CD4-positive, alpha-beta T cell (primary cell): ENCODE measurements at regions not wholly inside any gene's neighbourhood (a gene's known extent, or its start where the extent isn't known, plus 50 kb on each side); places are given as distances from the start of the nearest gene placed in this dataset.

Experiments used
- ATAC-seq: fragments of 200-7000 bp; cut with Tn5 transposase; one replicate; pipeline ENCODE4 v1.10.0; 2022; ENCODE audit warnings: mild to moderate bottlenecking; ENCODE audit not compliant: poor library complexity
- CTCF ChIA-PET: fragments of 350-600 bp; sonication (Branson Sonifier 250); formaldehyde crosslinking; loops from one replicate; lab custom pipeline; 2021; ENCODE audit warnings: antibody characterized with exemption, inconsistent platforms; lab: Charles Lee
- POLR2A ChIA-PET: fragments of 350-600 bp; sonication (Branson Sonifier 250); formaldehyde crosslinking; loops from one replicate; lab custom pipeline; 2021; ENCODE audit warnings: antibody characterized with exemption, inconsistent platforms; lab: Charles Lee
- DNase-seq, 14 experiments: peaks; one replicate each; pipeline ENCODE4 v3.0.0-alpha.2; 2013 to 2020; ENCODE audit warnings: mixed read lengths in 2 of 14
- H3K27ac ChIP-seq, 2 donors: one replicate each; pipeline versions ENCODE4 v1.5.1 to v1.7.0; 2013; ENCODE audit warnings: low read length in 2 of 2, low read depth in 1 of 2, mild to moderate bottlenecking in 1 of 2
- H3K27me3 ChIP-seq, 2 experiments: 1 replicate in 1 of 2; 2 replicates in 1 of 2; pipeline versions ENCODE4 v1.6.1 to v1.7.0; 2013; ENCODE audit warnings: low read length in 2 of 2, control low read depth in 1 of 2, mild to moderate bottlenecking in 1 of 2, moderate library complexity in 1 of 2; ENCODE audit not compliant: insufficient read depth in 2 of 2, control insufficient read depth in 1 of 2
- H3K36me3 ChIP-seq: one replicate; pipeline ENCODE4 v1.6.1; 2013; ENCODE audit warnings: low read length, control low read depth; ENCODE audit not compliant: insufficient read depth
- H3K4me1 ChIP-seq: one replicate; pipeline ENCODE4 v1.6.1; 2013; ENCODE audit warnings: low read length, control low read depth; ENCODE audit not compliant: insufficient read depth
- H3K4me3 ChIP-seq: one replicate; pipeline ENCODE4 v1.5.1; 2013; ENCODE audit warnings: mild to moderate bottlenecking, low read length, moderate library complexity
- H3K9me3 ChIP-seq, 2 experiments: 1 replicate in 1 of 2; 2 replicates in 1 of 2; pipeline versions ENCODE4 v1.6.1 to v1.7.0; 2013; ENCODE audit warnings: low read length in 2 of 2, mild to moderate bottlenecking in 2 of 2, control low read depth in 1 of 2, moderate library complexity in 1 of 2; ENCODE audit not compliant: control insufficient read depth in 1 of 2, insufficient read depth in 1 of 2
- H3K27ac Mint-ChIP-seq: one replicate; pipeline ENCODE4 v1.8.0; 2020; ENCODE audit warnings: mixed read lengths
- H3K27me3 Mint-ChIP-seq: one replicate; pipeline ENCODE4 v1.8.0; 2021; ENCODE audit warnings: mixed read lengths
- H3K36me3 Mint-ChIP-seq: one replicate; pipeline ENCODE4 v1.8.0; 2021; ENCODE audit warnings: low read depth, mixed read lengths
- H3K4me1 Mint-ChIP-seq: one replicate; pipeline ENCODE4 v1.8.0; 2021; ENCODE audit warnings: low read depth, mixed read lengths
- H3K4me3 Mint-ChIP-seq: one replicate; pipeline ENCODE4 v1.8.0; 2020; ENCODE audit warnings: mild to moderate bottlenecking, mixed read lengths
- H3K9me3 Mint-ChIP-seq: one replicate; pipeline ENCODE4 v1.8.0; 2020; ENCODE audit warnings: mixed read lengths
- intact Hi-C, 2 experiments: fragments of 100-400 bp; cut with DNase I in 1 of 2; cut with micrococcal nuclease in 1 of 2; formaldehyde crosslinking; loops; one replicate each; pipeline versions ENCODE4 v1.15.1 to v1.9.0; 2023 to 2025; cut with DNase I, micrococcal nuclease
- TF ChIP-seq, protein P1 (sequence below): fragments of 200-600 bp; IDR thresholded peaks from one replicate; pipeline ENCODE4 v1.8.0; 2022; ENCODE audit warnings: antibody characterized with exemption, mild to moderate bottlenecking

DNA sequence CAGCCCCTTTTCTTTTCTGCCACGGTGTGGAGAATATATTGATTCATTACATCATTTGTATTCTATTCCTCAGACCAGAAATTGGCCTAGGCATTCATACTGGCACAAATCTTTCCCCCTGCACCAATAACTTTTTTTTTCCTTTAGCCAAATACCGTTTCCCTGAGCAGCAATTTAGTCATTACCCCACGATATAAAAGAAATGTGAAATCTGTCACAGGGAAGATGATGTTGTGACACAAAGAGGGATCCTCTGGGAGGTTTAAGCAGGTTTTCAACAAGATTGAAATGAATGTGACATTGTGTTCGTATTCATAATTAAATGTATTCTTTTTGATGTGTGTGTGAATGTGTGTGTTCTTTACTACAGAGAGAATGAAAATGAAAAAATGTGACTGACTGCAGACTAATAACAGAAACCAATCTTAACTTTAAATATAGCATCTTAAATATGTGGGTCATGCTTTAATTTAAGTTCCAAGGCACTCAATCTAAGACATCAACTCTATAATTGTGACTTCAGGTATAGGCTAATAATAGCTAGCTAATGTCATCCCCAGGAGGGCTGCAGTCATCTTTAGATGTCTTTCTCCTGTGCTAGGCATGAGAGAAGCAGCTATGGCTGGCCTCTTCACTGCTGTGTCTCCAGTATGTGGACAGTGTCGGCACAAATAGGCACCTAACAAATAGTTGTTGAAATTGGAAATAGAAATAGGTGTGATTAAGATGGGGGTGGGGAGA, 177.7 kb downstream of the BTBD3 start:
- ATAC-seq, result no peak
- H3K27me3 Mint-ChIP-seq, result no peaks in the 10 kb centered on the region
- Histone ChIP-seq H3K4me1 (no peaks in the 10 kb centered on the region), H3K27ac (no peak overlapping the region), H3K4me3 (no peak overlapping the region), H3K9me3 (peaks cover 0 to 6% of the 10 kb centered on the region in 2 experiments), H3K36me3 (no peaks in the 10 kb centered on the region), H3K27me3 (no peaks in the 10 kb centered on the region)
- TF ChIP-seq, protein P1, sequence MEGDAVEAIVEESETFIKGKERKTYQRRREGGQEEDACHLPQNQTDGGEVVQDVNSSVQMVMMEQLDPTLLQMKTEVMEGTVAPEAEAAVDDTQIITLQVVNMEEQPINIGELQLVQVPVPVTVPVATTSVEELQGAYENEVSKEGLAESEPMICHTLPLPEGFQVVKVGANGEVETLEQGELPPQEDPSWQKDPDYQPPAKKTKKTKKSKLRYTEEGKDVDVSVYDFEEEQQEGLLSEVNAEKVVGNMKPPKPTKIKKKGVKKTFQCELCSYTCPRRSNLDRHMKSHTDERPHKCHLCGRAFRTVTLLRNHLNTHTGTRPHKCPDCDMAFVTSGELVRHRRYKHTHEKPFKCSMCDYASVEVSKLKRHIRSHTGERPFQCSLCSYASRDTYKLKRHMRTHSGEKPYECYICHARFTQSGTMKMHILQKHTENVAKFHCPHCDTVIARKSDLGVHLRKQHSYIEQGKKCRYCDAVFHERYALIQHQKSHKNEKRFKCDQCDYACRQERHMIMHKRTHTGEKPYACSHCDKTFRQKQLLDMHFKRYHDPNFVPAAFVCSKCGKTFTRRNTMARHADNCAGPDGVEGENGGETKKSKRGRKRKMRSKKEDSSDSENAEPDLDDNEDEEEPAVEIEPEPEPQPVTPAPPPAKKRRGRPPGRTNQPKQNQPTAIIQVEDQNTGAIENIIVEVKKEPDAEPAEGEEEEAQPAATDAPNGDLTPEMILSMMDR, result no peak
- no peaks in the 10 kb centered on the region for H3K36me3 Mint-ChIP-seq
- intact Hi-C loops, result no loop called here
- H3K27ac Mint-ChIP-seq, result no peak overlapping the region
- ChIA-PET POLR2A (no interaction called here), CTCF (no interaction called here)
- no peak for DNase-seq
- no peak overlapping the region for H3K4me3 Mint-ChIP-seq
- peaks cover 3% of the 10 kb centered on the region for H3K9me3 Mint-ChIP-seq
- no peaks in the 10 kb centered on the region for H3K4me1 Mint-ChIP-seq

DNA sequence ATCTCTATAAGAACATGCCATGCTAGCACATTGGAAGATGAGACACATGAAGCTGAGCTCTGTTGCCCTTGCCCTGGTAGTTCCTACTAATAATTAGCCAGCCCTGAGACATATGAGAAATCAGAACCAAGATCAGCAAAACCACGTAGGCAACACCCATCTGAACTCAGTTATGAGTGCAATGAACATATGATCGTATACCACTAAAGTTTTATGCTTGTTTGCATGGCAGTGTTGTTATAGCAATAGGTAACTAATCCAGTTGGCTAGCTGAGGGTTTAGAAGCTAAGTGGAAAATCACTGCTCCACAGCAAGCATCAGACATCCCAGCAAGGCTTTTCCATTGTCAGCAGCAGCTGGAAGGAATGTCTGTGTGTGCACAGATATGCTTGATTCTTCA, 180.7 kb downstream of the BTBD3 start:
- ATAC-seq (no peak), DNase-seq (no peak)
- intact Hi-C loops, result no loop called here
- H3K27me3 Mint-ChIP-seq, result no peaks in the 10 kb centered on the region
- Histone ChIP-seq H3K27me3 (no peaks in the 10 kb centered on the region), H3K27ac (no peak overlapping the region), H3K4me1 (no peaks in the 10 kb centered on the region), H3K36me3 (no peaks in the 10 kb centered on the region), H3K4me3 (no peak overlapping the region), H3K9me3 (peaks cover 0 to 6% of the 10 kb centered on the region in 2 experiments)
- H3K4me3 Mint-ChIP-seq, result no peak overlapping the region
- no peaks in the 10 kb centered on the region for H3K36me3 Mint-ChIP-seq
- H3K4me1 Mint-ChIP-seq, result no peaks in the 10 kb centered on the region
- TF ChIP-seq, protein P1, result no peak
- peaks cover 5% of the 10 kb centered on the region for H3K9me3 Mint-ChIP-seq
- ChIA-PET CTCF (no interaction called here), POLR2A (no interaction called here)
- H3K27ac Mint-ChIP-seq, result no peak overlapping the region

DNA sequence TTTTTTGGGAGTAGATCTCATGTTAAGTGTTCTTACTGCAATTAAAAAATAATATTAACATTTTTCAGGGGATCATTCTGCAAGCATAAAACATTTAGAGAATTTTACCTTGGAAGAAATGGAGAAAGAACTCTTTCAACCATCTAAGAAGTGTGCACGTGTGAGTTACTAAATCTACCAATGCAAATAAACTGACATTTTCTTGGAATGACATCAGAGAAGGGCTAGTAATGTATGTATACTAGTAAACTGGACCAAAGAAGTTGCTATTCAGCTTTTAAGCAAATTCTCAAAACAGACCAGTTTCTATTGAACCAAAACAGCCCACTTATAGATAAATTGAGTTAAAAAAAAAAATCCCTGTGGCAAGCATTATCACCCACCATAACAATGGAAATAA, 191.2 kb downstream of the BTBD3 start:
- no peak for ATAC-seq

More for the DNA sequence above, 191.2 kb downstream of the BTBD3 start:
- no peaks in the 10 kb centered on the region for H3K27me3 ChIP-seq
- no peak for DNase-seq
- H3K36me3 ChIP-seq, result no peaks in the 10 kb centered on the region
- peaks cover 0 to 7% of the 10 kb centered on the region in 2 experiments for H3K9me3 ChIP-seq
- H3K27ac ChIP-seq, result no peak overlapping the region
- H3K36me3 Mint-ChIP-seq, result no peaks in the 10 kb centered on the region
- H3K27ac Mint-ChIP-seq, result no peak overlapping the region
- intact Hi-C loops, result no loop called here
- H3K4me3 Mint-ChIP-seq, result no peak overlapping the region
- ChIA-PET POLR2A (interaction anchor here (0.7 kb wide), 1 partner anchor 52 kb away, joined by 3 read pairs; no protein-coding TSS in a partner anchor), CTCF (no interaction called here)
- peaks cover 13% of the 10 kb centered on the region for H3K9me3 Mint-ChIP-seq
- no peaks in the 10 kb centered on the region for H3K4me1 Mint-ChIP-seq
- no peak overlapping the region for H3K4me3 ChIP-seq
- no peaks in the 10 kb centered on the region for H3K27me3 Mint-ChIP-seq
- H3K4me1 ChIP-seq, result no peaks in the 10 kb centered on the region
- TF ChIP-seq, protein P1, result no peak
